Skeletal muscle satellite cell (primary cell): ENCODE measurements at regions not wholly inside any gene's neighbourhood (a gene's known extent, or its start where the extent isn't known, plus 50 kb on each side); places are given as distances from the start of the nearest gene placed in this dataset.

ENCODE experiments used
- H3K27me3 ChIP-seq: 2 replicates; pipeline ENCODE4 v1.7.0; 2013; ENCODE audit warnings: low read length; ENCODE audit not compliant: control insufficient read depth, insufficient read depth
- H3K36me3 ChIP-seq: 2 replicates; pipeline ENCODE4 v1.7.0; 2013; ENCODE audit warnings: mild to moderate bottlenecking, control low read depth, low read length; ENCODE audit not compliant: insufficient read depth
- H3K4me1 ChIP-seq: 2 replicates; pipeline ENCODE4 v1.7.0; 2013; ENCODE audit warnings: low read length; ENCODE audit not compliant: control insufficient read depth, insufficient read depth
- H3K4me2 ChIP-seq: 2 replicates; pipeline ENCODE4 v1.7.0; 2013; ENCODE audit warnings: mild to moderate bottlenecking, low read length
- H3K4me3 ChIP-seq: 2 replicates; pipeline ENCODE4 v1.7.0; 2013; ENCODE audit warnings: low read length
- H3K9ac ChIP-seq: 2 replicates; pipeline ENCODE4 v1.7.0; 2013; ENCODE audit warnings: mild to moderate bottlenecking, low read depth, low read length, moderate library complexity
- H3K9me3 ChIP-seq: replicated peaks from 2 replicates; pipeline ENCODE4 v1.7.0; 2013; ENCODE audit warnings: mild to moderate bottlenecking, control low read depth, low read length

DNA sequence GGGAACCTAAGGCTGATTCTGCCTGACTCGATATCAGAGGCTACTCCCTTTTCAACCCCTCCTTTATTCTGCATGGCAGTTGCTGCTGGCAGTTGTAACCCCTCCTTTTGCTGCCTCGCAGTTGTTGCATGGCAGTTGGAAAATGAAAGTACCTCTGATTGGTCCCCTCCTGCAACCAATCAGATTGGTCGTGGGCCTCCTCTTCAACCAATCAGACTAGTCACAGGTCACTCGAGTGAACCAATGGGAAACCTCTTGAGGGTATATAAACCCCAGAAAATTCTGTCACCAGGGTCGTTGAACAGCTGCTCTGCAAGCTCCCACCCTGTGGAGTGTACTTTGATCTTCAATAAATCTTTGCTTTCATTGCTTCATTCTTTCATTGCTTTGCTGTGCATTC, 294.3 kb upstream of the SLC8A1 start:
- Histone ChIP-seq H3K4me2 (no peak overlapping the region), H3K4me1 (peaks cover 5% of the 10 kb centered on the region), H3K9me3 (no peaks in the 10 kb centered on the region), H3K27me3 (no peaks in the 10 kb centered on the region), H3K4me3 (no peak overlapping the region), H3K9ac (no peak overlapping the region), H3K36me3 (no peaks in the 10 kb centered on the region)

DNA sequence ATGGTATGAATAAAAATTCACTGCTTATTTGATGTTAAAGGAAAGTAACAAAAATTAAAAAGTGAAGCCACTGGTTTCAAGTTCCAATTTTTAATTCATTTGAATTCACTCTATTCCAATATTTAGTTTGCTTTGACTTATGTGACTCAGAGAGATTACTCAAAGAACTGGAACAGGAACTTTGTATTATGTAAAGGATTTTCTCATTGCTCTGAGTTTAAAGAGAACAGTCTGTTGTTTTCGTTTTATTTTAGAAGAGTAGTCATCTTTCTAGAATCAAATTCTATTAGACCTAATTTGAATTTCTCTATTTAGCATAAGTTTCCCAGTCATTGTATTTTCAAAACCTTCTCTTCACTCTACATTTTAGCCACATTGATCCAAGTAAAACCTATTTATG, 300.1 kb upstream of the SLC8A1 start:
- Histone ChIP-seq H3K4me1 (peaks cover 5% of the 10 kb centered on the region), H3K4me2 (no peak overlapping the region), H3K9me3 (no peaks in the 10 kb centered on the region), H3K27me3 (no peaks in the 10 kb centered on the region), H3K9ac (no peak overlapping the region), H3K4me3 (no peak overlapping the region), H3K36me3 (no peaks in the 10 kb centered on the region)

GRCh38 chr2:40752796-40753195, 300.9 kb upstream of the SLC8A1 start:
- Histone ChIP-seq H3K27me3 (no peaks in the 10 kb centered on the region), H3K9ac (no peak overlapping the region), H3K4me3 (no peak overlapping the region), H3K4me2 (no peak overlapping the region), H3K36me3 (no peaks in the 10 kb centered on the region), H3K4me1 (no peaks in the 10 kb centered on the region), H3K9me3 (no peaks in the 10 kb centered on the region)

GRCh38 chr2:40754912-40755311, 303.0 kb upstream of the SLC8A1 start:
- Histone ChIP-seq H3K9ac (no peak overlapping the region), H3K27me3 (no peaks in the 10 kb centered on the region), H3K4me1 (peaks cover 7% of the 10 kb centered on the region), H3K9me3 (no peaks in the 10 kb centered on the region), H3K4me3 (no peak overlapping the region), H3K36me3 (no peaks in the 10 kb centered on the region), H3K4me2 (no peak overlapping the region)

DNA sequence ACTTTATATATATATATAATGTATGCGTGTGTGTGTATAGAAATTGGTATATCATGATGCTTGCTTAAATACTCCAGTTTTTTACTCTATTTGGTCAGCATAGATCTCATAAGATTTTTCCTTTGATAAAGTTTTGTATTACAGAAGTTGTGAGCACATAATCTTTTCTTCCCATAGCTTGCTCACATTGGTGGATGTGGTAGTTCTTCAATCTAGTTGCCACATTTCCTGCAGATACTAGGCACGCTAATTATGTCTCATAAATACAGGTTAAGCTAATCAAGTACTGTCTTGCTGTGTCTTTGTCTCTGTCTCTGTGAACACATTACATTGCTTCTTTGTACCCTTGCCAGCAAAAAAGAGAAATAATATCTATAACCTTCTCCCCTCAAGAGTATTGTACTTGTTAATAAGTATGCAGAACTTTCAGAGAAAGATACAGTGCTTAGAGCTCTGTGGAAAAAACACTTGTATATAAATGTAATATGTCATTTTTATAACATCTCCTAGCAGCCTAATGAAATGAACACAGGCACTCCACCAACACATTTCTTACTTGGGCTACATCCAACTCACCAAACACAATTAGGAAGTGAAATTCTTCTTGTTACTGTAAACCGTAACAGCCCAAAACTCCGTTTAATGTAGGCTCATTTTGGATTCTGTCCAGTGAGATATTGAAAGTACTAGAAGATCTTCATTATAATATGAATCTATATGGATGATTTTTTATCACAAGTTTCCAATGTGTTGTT, 306.7 kb upstream of the SLC8A1 start:
- H3K4me3 ChIP-seq: peak overlapping the region; percentile 39
- H3K36me3 ChIP-seq: no peaks in the 10 kb centered on the region
- H3K4me1 ChIP-seq: peaks cover 7% of the 10 kb centered on the region
- H3K27me3 ChIP-seq: no peaks in the 10 kb centered on the region
- no peaks in the 10 kb centered on the region for H3K9me3 ChIP-seq
- peak overlapping the region; percentile 65 for H3K4me2 ChIP-seq
- peak overlapping the region; percentile 5 for H3K9ac ChIP-seq

- Histone ChIP-seq H3K4me1 (peaks cover 7% of the 10 kb centered on the region), H3K27me3 (no peaks in the 10 kb centered on the region), H3K4me3 (no peak overlapping the region), H3K9ac (no peak overlapping the region), H3K4me2 (no peak overlapping the region), H3K36me3 (no peaks in the 10 kb centered on the region), H3K9me3 (no peaks in the 10 kb centered on the region)
These were observed 308.3 kb upstream of the SLC8A1 start for GRCh38 chr2:40760071-40760666.

DNA sequence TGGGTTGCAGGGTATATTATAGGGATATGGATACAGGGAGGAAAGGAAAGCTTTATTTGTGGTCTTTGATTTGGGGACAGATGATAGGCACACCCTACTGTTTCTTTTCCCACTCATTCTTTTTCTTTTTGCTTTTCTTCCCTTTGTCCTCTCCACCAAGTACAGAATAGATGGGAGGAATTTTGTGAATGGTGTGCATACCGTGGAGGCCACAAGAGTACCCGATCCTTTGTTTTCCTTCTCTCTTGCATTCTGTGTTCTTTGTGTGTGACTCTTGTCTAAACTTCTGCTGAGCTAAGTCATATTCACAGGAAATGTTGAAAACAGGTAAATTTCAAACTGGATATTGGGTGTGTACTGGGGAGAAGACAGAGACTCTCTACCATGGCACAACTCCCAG, 321.4 kb upstream of the SLC8A1 start:
- Histone ChIP-seq H3K9ac (no peak overlapping the region), H3K4me2 (no peak overlapping the region), H3K4me3 (no peak overlapping the region), H3K9me3 (no peaks in the 10 kb centered on the region), H3K36me3 (no peaks in the 10 kb centered on the region), H3K27me3 (no peaks in the 10 kb centered on the region), H3K4me1 (no peaks in the 10 kb centered on the region)

DNA sequence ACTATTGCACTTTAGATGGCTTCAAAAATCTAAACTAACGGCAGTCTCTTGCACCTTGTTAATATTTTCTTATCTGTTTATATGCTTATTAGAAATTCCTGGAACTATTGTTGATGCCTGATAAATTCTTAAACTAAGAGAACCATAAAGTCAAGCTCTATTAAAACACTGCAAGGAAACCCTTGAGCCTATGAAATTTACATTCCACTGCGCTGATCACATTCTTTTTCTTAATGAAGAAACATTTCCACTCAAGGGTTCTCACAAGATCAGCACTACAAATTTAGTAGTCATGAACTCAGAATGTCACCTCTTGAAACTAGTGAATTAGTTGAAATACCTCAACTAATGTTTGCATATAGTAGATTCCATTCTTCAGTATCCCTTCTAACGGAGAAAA, 331.8 kb upstream of the SLC8A1 start:
- Histone ChIP-seq H3K9me3 (no peaks in the 10 kb centered on the region), H3K9ac (no peak overlapping the region), H3K4me2 (no peak overlapping the region), H3K4me3 (no peak overlapping the region), H3K36me3 (no peaks in the 10 kb centered on the region), H3K27me3 (no peaks in the 10 kb centered on the region), H3K4me1 (no peaks in the 10 kb centered on the region)

DNA sequence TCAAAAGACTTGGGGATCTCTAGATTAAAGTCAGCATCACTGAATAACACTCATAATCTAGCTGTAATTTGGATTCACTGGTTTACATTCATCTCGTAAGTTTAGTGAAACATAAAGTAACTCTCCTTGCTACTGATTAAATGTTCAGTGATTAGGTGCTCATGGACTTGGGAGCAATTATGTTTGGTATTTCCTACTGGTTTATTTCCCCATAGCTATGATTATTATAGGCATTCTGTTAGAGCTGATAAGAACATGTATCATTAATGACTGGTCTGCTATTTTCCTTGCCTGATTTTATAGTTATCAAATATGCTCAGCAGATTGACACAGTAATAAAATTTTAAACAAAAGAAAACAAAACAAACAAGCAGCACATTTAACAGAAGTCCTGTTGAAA, 334.7 kb upstream of the SLC8A1 start:
- Histone ChIP-seq H3K4me3 (no peak overlapping the region), H3K9ac (no peak overlapping the region), H3K9me3 (no peaks in the 10 kb centered on the region), H3K27me3 (no peaks in the 10 kb centered on the region), H3K4me1 (no peaks in the 10 kb centered on the region), H3K4me2 (no peak overlapping the region), H3K36me3 (no peaks in the 10 kb centered on the region)

DNA sequence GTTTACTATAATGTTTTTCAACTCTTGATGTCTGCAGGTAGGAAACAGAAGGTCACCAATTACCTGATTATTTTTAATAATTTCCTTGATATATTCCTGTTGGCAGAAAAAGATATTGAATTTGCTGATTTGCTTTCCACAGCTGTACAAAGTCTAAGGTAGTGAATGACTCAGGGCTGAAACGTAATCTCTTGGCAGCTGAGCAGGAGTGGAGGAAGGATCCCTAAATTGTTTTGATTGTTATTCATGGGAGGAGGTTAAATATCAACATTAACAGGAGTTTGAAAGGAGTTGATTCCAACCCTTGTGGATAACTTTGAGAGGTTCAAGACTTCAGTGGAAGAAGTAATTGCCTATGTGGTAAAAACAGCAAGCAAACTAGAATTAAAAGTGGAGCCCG, 345.2 kb upstream of the SLC8A1 start:
- H3K27me3 ChIP-seq: no peaks in the 10 kb centered on the region

DNA sequence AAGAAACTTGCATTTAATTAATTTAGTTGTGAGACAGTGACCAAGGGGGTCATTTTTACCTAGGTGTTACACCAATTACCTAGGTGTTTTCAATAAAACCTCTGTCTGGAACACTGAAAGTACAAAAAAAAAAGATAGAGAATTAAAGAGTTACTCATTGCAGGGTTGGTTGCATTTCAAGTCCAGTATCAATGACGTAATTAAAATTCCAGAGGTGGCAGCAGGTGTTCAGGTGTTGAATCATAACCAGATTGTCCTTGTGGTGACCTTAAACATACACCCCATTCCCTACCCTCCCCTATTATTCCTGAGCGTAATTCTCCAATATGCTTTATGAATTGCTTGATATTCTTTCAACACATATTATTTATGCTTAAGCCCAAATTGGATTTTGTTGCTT, 352.0 kb upstream of the SLC8A1 start:
- H3K4me3 ChIP-seq: no peak overlapping the region
- no peaks in the 10 kb centered on the region for H3K36me3 ChIP-seq
- no peak overlapping the region for H3K4me2 ChIP-seq
- no peak overlapping the region for H3K9ac ChIP-seq
- no peaks in the 10 kb centered on the region for H3K27me3 ChIP-seq
- no peaks in the 10 kb centered on the region for H3K4me1 ChIP-seq
- H3K9me3 ChIP-seq: no peaks in the 10 kb centered on the region

More for the DNA sequence above, 345.2 kb upstream of the SLC8A1 start:
- Histone ChIP-seq H3K4me2 (no peak overlapping the region), H3K9ac (no peak overlapping the region), H3K36me3 (no peaks in the 10 kb centered on the region), H3K4me1 (peaks cover 10% of the 10 kb centered on the region), H3K4me3 (no peak overlapping the region), H3K9me3 (no peaks in the 10 kb centered on the region)

DNA sequence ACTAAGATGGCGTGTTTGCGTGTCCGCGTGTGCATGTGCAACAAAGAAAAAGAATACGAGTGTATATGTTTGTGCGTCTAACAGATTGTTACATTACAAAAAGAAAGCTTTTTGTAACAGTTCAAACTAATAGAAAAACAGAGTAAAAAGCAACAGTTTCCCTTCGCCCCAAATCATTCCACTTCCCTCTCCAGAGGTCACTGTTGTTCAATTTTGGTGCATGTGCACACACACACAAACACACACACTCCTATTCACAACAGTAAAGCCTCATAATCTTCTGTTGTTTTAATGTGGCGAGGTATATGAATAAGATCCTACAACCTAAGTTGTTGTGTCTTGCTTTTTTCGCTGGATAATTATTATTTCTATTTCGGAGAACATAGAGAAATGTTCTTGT, 357.3 kb upstream of the SLC8A1 start:
- H3K4me3 ChIP-seq: no peak overlapping the region
- no peaks in the 10 kb centered on the region for H3K36me3 ChIP-seq
- no peaks in the 10 kb centered on the region for H3K4me1 ChIP-seq
- no peak overlapping the region for H3K4me2 ChIP-seq
- no peaks in the 10 kb centered on the region for H3K9me3 ChIP-seq
- H3K27me3 ChIP-seq: no peaks in the 10 kb centered on the region
- H3K9ac ChIP-seq: no peak overlapping the region
